ENCODE measurements at regions not wholly inside any gene's neighbourhood (a gene's known extent, or its start where the extent isn't known, plus 50 kb on each side); places are given as distances from the start of the nearest gene placed in this dataset.

DNA sequence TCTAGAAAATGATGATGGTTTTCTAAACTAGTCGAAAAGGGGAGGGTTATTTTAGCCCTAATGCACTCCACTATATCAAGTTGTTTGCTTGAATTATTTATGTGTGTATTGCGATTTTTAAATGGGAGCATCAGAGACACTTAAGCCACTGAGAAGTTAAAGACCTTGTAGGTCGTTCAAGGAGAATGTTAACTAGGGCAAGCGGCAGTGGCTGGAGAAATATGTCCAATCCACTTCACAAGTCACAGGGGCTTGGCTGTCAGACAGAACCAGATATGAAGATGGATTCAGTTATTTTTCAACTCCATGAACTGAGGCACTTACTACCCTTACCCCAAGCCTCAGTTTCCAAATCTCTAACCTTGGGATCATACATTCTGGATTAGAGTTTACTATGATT is 702.0 kb downstream of the CDH11 start:
- DNase-seq: no peak
- no peak overlapping the region for H4K91ac ChIP-seq (ENCODE audit: insufficient read length, low read depth, low read length)
- no peak overlapping the region for H2BK120ac ChIP-seq (ENCODE audit: low read depth, low read length, poor library complexity, severe bottlenecking)
- H4K20me1 ChIP-seq (ENCODE audit: control insufficient read depth, insufficient read depth, insufficient read length): no peaks in the 10 kb centered on the region
- no CpG with 5 or more reads among the region's 4 CpGs for WGBS (ENCODE audit: extremely low coverage, insufficient read length, low lambda C conversion rate)
- no peak overlapping the region for H2BK20ac ChIP-seq (ENCODE audit: low read depth, low read length, poor library complexity, severe bottlenecking)
- H4K5ac ChIP-seq (ENCODE audit: insufficient read length, low read depth, low read length): no peak overlapping the region
- Mint-ChIP-seq H3K27me3 (ENCODE audit: low read depth) (no peaks in the 10 kb centered on the region; the same call in 1 of the 2 replicates), H3K4me1 (no peaks in the 10 kb centered on the region), H3K4me3 (no peak overlapping the region), H3K36me3 (ENCODE audit: insufficient read depth in 1 of 3, low read depth in 3 of 3) (peaks cover 0 to 8% (median 2%) of the 10 kb centered on the region in 3 experiments; a peak in 5 of 7 replicates), H3K27ac (no peak overlapping the region), H3K9me3 (peaks cover 0 to 10% of the 10 kb centered on the region in 2 experiments; a peak in 3 of 5 replicates)
- no peaks in the 10 kb centered on the region for H3K79me1 ChIP-seq (ENCODE audit: insufficient read depth, low read depth, low read length, poor library complexity, severe bottlenecking)
- no peak overlapping the region for H3T11ph ChIP-seq (ENCODE audit: low read length)
- H3K23me2 ChIP-seq (ENCODE audit: insufficient read length, low read depth, low read length, poor library complexity, severe bottlenecking): no peaks in the 10 kb centered on the region
- TF ChIP-seq, protein P1, sequence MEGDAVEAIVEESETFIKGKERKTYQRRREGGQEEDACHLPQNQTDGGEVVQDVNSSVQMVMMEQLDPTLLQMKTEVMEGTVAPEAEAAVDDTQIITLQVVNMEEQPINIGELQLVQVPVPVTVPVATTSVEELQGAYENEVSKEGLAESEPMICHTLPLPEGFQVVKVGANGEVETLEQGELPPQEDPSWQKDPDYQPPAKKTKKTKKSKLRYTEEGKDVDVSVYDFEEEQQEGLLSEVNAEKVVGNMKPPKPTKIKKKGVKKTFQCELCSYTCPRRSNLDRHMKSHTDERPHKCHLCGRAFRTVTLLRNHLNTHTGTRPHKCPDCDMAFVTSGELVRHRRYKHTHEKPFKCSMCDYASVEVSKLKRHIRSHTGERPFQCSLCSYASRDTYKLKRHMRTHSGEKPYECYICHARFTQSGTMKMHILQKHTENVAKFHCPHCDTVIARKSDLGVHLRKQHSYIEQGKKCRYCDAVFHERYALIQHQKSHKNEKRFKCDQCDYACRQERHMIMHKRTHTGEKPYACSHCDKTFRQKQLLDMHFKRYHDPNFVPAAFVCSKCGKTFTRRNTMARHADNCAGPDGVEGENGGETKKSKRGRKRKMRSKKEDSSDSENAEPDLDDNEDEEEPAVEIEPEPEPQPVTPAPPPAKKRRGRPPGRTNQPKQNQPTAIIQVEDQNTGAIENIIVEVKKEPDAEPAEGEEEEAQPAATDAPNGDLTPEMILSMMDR (conservative IDR thresholded peaks at IDR 0.05): no peak
- H2AK5ac ChIP-seq (ENCODE audit: insufficient read length, low read length): no peak overlapping the region
- no peak overlapping the region for H3K4ac ChIP-seq (ENCODE audit: low read depth, low read length)
- no peak overlapping the region for H2BK12ac ChIP-seq (ENCODE audit: insufficient read length, low read depth, low read length)
- no peak overlapping the region for H3K4me2 ChIP-seq (ENCODE audit: insufficient read depth, insufficient read length, low read length)
- no peak overlapping the region for H3K9ac ChIP-seq (ENCODE audit: extremely low read depth, insufficient read length, low read length)
- H3K9me3 ChIP-seq (ENCODE audit: control insufficient read depth, low read depth, low read length): no peaks in the 10 kb centered on the region
- no peak overlapping the region for H3K14ac ChIP-seq (ENCODE audit: insufficient read depth, low read length)
- no peaks in the 10 kb centered on the region for H3K27me3 ChIP-seq (ENCODE audit: insufficient read depth, low read length)
- H3K23ac ChIP-seq (ENCODE audit: insufficient read length, low read depth, low read length): no peak overlapping the region
- no peak overlapping the region for H2BK5ac ChIP-seq (ENCODE audit: insufficient read length, low read length)
- no peak overlapping the region for H2BK15ac ChIP-seq (ENCODE audit: low read depth, low read length)
- no peaks in the 10 kb centered on the region for H3K4me1 ChIP-seq (ENCODE audit: insufficient read depth, low read length)
- no peak overlapping the region for H3K18ac ChIP-seq (ENCODE audit: insufficient read length, low read depth, low read length)
- no peaks in the 10 kb centered on the region for H3K79me2 ChIP-seq (ENCODE audit: insufficient read depth, low read length)
- no peak overlapping the region for H3K27ac ChIP-seq (ENCODE audit: insufficient read length, low read depth, low read length)
- H2AFZ ChIP-seq (ENCODE audit: low read length): no peak overlapping the region
- H3K56ac ChIP-seq (ENCODE audit: insufficient read length, low read depth, low read length): no peak overlapping the region
- no peak overlapping the region for H4K8ac ChIP-seq (replicated peaks; ENCODE audit: insufficient read length, low read depth, low read length)

Measured in H9 (cell line).